Astrocyte (in vitro differentiated cells and primary cell): ENCODE measurements at regions not wholly inside any gene's neighbourhood (a gene's known extent, or its start where the extent isn't known, plus 50 kb on each side); places are given as distances from the start of the nearest gene placed in this dataset.

Experiments
- EZH2 ChIP-seq: IDR thresholded peaks from 2 replicates; pipeline ENCODE4 v1.6.1; 2012; ENCODE audit warnings: mild to moderate bottlenecking, low read length, inconsistent platforms; ENCODE audit not compliant: insufficient read depth
- TF ChIP-seq, protein P1 (sequence below): IDR thresholded peaks from 2 replicates; pipeline ENCODE4 v1.5.1; 2011; ENCODE audit warnings: low read depth, mild to moderate bottlenecking, inconsistent platforms, low read length, moderate library complexity; ENCODE audit not compliant: insufficient read depth

DNA sequence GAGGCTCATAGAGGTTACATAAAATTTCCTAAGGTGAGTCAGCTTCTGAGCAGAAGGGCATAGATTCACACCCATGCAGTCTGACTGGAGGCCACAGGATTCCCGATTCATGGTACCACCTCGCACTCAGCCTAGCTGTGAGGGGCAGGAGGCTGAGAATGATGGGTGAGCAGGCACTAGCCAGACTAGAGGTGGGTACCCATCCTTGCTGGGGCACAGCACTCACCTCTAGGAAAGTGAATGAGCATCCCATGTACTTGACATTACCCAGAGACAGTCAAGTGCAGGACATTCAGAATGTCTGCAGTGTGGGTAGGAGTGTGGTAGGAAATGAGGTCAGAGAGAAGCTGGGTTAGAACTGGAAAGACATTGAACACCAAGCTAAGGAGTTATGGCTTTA is 255.5 kb downstream of the CDK5RAP2 start:
- TF ChIP-seq, protein P1, sequence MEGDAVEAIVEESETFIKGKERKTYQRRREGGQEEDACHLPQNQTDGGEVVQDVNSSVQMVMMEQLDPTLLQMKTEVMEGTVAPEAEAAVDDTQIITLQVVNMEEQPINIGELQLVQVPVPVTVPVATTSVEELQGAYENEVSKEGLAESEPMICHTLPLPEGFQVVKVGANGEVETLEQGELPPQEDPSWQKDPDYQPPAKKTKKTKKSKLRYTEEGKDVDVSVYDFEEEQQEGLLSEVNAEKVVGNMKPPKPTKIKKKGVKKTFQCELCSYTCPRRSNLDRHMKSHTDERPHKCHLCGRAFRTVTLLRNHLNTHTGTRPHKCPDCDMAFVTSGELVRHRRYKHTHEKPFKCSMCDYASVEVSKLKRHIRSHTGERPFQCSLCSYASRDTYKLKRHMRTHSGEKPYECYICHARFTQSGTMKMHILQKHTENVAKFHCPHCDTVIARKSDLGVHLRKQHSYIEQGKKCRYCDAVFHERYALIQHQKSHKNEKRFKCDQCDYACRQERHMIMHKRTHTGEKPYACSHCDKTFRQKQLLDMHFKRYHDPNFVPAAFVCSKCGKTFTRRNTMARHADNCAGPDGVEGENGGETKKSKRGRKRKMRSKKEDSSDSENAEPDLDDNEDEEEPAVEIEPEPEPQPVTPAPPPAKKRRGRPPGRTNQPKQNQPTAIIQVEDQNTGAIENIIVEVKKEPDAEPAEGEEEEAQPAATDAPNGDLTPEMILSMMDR: no peak
- no peak for TF ChIP-seq EZH2
